Head of caudate nucleus (tissue), 42 donors: ENCODE measurements at regions not wholly inside any gene's neighbourhood (a gene's known extent, or its start where the extent isn't known, plus 50 kb on each side); places are given as distances from the start of the nearest gene placed in this dataset.

Experiments used
- DNase-seq, 42 donors: peaks; one replicate each; pipeline versions ENCODE4 v3.0.0 to v3.0.0-alpha.2; 2020 to 2021; ENCODE audit warnings: mixed read lengths in 7 of 42
- intact Hi-C: fragments of 100-400 bp; cut with DNase I; formaldehyde crosslinking; loops from one replicate; pipeline ENCODE4 v1.15.0; 2022

- intact Hi-C loops, result no loop called here
- no peak for DNase-seq
Observed at GRCh38 chr2:144227427-144228105, 292.4 kb downstream of the ZEB2 start.

DNA sequence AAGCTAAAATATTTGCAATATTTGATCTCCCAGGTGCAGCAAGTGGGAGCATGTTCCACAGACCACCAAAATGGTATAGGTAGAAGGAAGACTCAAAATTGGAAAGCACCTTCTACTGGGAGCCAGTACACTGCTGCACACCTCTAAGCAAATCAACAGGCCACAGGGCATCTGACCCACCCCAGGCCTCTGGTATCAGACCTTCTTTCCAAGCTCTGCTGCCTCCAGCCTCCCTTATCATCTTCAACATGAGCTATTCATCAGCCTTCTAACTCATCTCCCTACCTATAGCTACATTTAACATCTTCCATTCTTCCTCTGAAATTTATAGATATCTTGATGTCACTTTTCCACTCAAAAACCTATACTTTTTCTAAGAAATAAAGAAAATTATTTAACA is 294.8 kb downstream of the ZEB2 start:
- no peak for DNase-seq
- intact Hi-C loops, result no loop called here

- no peak for DNase-seq
- intact Hi-C loops, result no loop called here
Observed at GRCh38 chr2:144224472-144224871, 295.4 kb downstream of the ZEB2 start.

DNA sequence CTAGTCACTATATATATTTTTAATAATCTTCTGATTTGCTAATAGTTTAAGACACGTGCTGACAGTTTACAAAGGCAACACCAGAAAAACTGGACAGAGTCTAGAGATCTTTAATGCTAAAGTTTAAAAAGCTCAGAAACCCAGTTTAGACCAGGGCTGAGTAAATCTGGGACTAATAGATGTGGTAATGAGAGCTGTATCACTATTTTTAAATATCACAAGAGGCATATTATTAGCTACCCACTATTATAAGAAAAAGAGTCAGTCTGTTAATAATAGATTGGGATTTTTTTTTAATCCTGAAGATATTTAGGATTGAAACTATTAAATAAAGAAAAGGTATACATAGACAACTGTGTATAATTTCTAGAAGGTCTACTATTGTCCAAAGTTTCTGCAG is 299.9 kb downstream of the ZEB2 start:
- DNase-seq, result no peak
- intact Hi-C loops, result no loop called here

- intact Hi-C loops, result no loop called here
- no peak for DNase-seq
Observed at GRCh38 chr2:144217853-144218633, 301.9 kb downstream of the ZEB2 start.

GRCh38 chr2:144215701-144216675 is 303.9 kb downstream of the ZEB2 start:
- no peak for DNase-seq
- intact Hi-C loops, result no loop called here

GRCh38 chr2:144215207-144215606 is 304.7 kb downstream of the ZEB2 start:
- intact Hi-C loops, result no loop called here
- DNase-seq, result no peak

DNA sequence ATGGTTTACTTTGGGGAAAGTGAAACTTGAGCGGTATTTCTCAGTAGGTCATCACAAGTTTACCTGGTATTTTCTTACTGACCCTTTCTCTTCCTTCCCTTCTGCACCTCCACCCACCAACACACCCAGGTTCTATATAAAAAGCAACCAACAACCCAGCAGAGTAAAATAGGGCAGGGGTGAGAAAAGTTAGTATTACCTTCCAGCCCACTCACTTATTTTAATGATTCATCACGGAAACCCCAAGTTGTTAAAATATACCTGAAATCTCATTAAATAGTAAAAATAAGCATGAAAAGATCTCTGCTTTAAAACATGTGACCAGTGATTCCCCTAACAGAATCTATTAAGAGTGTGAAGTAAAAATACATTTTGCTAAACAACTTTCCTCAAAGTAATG is 306.1 kb downstream of the ZEB2 start:
- intact Hi-C loops, result no loop called here
- DNase-seq, result no peak

DNA sequence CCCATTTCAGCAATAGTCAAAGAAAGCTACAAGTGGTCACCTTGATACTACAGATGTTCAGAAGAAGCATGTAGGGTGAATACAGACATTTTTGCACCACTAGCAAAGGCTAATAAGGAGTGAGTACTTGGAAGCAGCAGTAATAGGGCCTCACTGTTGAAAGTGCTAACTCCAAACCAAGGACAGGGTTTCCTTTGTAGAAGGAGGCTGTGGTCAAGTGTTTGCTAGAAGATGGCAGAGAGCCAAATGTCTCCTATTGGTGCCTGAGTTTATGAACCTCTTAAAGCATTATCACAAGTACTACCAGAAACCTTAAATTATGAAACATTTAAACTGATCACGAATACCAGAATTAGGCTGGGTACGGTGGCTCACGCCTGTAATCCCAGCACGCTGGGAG is 308.1 kb downstream of the ZEB2 start:
- intact Hi-C loops, result no loop called here
- no peak for DNase-seq

DNA sequence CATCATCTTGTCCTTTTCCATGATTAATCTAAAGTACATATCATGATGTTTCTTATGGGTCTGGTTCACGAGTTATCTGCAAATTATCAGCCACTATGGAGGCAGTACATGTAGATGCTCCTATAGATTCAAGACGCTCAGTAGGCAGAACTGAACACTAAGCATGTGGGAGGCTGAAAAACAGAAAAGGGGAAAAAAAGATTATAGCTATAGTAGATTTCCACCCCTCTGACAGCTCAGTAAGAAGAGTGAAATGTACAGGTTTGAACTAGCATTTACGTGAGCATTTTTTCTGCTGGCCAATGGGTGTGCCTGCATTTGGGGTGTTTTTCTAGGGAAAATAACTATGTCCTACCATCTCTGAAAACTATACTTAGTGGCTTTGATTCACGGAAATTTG is 308.9 kb downstream of the ZEB2 start:
- DNase-seq, result no peak
- intact Hi-C loops, result no loop called here

DNA sequence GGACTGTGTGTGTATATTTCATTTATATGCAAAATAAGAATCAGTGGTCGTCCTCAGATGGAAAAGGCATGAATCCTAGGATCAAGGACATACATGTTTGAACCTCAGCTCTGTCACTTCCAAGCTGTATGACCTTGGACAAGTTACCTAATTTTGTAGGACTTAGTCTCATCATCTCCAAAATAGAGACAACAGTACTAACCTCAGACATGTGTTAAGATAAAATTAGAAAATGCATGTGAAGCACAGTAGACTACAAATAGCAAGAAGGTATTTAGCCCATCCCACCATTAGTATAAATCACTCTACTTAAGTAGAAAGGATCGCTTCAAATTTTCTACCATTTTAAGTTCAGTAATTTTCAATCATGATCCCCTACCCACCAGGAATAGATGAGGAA is 309.8 kb downstream of the ZEB2 start:
- intact Hi-C loops, result no loop called here
- DNase-seq, result no peak

DNA sequence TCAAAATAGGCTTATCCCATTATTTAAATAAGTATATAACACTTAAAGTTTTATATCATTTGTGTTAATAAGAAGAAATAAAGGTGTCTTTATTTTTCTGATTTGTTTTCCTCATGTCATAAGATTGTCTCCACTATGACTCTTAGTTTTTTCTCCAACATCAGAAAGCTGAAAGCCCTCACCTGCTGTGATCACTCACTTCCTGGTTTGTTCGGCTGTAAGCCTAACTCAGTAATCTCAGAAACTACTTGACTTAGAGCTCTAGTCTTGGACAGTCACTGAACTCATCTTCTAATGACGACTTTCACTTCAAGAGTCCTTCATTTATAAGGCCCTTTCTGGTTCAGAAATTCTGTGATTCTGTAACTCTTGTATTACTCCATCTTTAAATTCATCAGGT is 311.0 kb downstream of the ZEB2 start:
- no peak for DNase-seq
- intact Hi-C loops, result no loop called here

DNA sequence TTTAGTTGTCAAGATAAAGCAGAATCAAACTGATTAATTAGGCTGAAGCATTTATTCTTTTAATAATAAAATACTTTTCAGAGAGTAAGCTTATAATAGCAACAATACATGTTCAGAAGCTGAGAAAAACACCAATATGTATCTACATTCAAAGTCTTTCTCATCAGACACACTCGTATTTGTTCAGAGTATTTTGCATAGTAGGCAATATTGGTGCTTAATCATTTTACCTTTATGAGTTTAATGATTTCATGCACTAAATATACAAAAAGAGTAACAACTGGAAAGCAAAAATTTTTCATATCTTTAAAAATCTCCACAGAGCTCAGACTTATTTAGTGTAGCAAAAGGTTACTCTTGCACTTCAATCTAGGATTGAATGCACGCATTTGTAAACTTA is 313.9 kb downstream of the ZEB2 start:
- intact Hi-C loops, result no loop called here
- DNase-seq, result no peak

GRCh38 chr2:144201868-144202468 is 318.0 kb downstream of the ZEB2 start:
- intact Hi-C loops, result no loop called here
- DNase-seq, result no peak

DNA sequence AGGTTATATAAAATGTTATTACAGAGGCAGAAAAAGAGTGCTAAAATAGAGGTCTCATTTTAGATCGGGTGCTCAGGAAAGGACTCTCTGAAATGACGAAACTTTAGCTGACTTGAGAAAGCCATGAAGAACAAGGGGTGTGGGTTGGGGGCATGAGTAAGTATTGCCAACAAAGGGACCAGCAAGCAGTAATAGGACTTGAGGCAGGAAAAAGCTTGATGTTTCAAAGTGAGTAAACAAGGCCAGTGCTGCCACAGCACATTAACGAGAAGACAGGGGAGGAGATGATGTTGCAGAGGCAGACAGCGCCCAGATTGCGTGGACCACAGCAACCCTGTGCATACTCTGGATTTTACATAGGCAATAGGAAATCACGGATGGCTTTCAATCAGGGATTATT is 318.8 kb downstream of the ZEB2 start:
- intact Hi-C loops, result no loop called here
- DNase-seq, result no peak

- intact Hi-C loops, result no loop called here
Observed at GRCh38 chr2:144198116-144198515, 321.8 kb downstream of the ZEB2 start.

DNA sequence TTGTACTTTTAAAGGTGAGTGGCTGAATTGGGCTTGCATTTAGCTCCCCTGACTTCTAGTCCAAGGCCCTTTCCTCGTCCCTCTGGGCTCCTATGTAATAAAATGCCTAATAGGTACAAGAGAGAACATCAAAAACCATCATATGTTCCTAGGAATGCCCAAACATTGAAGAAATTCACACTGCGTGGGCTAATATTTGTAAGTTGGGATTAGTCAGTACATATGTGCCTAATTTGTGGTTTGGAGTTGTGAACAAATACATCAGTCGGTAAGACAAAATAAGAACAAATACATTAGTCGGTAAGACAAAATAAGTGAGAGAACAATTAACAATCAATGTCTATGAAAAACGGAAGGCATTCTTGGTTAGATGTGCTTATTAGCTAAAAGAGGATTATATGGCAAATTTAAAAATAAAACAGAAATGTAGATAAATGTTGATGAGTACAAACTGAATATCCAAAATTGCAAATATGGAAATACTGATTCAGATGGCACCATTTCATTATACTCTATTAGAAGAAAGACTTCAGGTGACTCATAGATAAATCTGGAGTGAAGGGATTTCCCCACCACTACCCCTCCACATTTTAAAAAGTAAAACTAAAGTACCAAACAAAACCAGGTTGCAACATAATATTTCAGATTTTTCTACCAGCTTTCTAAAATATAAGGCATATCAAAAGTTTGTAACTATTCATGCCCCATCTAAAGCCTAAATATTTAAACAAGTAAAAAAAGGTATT is 325.4 kb downstream of the ZEB2 start:
- DNase-seq, result no peak
- intact Hi-C loops, result no loop called here

More at GRCh38 chr2:144198116-144198515, 321.8 kb downstream of the ZEB2 start:
- no peak for DNase-seq

DNA sequence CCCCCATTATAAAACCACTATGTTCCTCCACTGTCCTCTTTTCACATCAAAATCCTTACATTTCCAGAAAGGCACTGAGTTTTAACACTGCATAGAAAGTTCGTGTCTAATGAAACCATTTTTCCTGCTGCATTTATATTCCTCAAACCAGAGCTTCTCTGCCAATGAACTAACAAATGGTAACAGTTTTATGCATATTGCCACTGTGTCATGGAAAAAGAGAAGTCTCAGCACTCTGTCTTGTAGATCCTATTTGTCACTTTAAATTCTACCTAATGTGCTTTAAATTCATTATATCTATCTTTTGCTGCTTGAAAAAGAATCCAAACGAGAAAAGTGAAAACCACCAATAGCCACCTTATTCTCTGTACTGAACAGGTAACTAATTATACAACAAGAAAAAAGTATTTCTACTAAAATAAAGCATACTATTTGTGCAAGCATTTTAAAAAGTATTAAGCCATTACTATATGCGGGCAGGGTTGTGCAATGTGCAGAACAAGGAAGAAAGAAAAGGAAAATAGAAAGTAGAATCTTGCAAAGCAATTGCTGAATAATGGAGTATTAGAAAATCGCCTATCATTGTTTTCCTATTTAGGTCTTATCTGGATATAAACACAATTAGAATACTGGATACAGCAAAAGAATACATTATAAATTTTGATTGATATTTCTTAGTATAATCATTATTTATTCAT is 328.9 kb downstream of the ZEB2 start:
- intact Hi-C loops, result no loop called here
- DNase-seq, result no peak
